ENCODE measurements at regions not wholly inside any gene's neighbourhood (a gene's known extent, or its start where the extent isn't known, plus 50 kb on each side); places are given as distances from the start of the nearest gene placed in this dataset.
"Not testable (repeated sequence)": the region's sequence is repeated elsewhere in the genome, so short reads cannot be mapped to it uniquely, and the experiment has no call there.

GRCh38 chr7:65794671-65795391, 78.0 kb upstream of the VKORC1L1 start:
- FAIRE-seq; DNase-seq (ENCODE audit: insufficient read length, low spot score): not testable (repeated sequence)

- DNase-seq (ENCODE audit: insufficient read length, low spot score); FAIRE-seq: not testable (repeated sequence)
Measured at GRCh38 chr7:65795392-65795716, 77.5 kb upstream of the VKORC1L1 start.

GRCh38 chr7:65796205-65796604, 76.7 kb upstream of the VKORC1L1 start:
- FAIRE-seq (no peak), DNase-seq (ENCODE audit: insufficient read length, low spot score) (no peak)

GRCh38 chr7:65797086-65797485, 75.8 kb upstream of the VKORC1L1 start:
- not testable (repeated sequence) for DNase-seq (ENCODE audit: insufficient read length, low spot score); FAIRE-seq

GRCh38 chr7:65797566-65797965, 75.3 kb upstream of the VKORC1L1 start:
- not testable (repeated sequence) for FAIRE-seq; DNase-seq (ENCODE audit: insufficient read length, low spot score)

GRCh38 chr7:65798111-65799075, 74.5 kb upstream of the VKORC1L1 start:
- peak; percentile 30 for DNase-seq (ENCODE audit: insufficient read length, low spot score)
- FAIRE-seq: peak; percentile 77

- not testable (repeated sequence) for DNase-seq (ENCODE audit: insufficient read length, low spot score); FAIRE-seq
Measured at GRCh38 chr7:65800191-65800590, 72.7 kb upstream of the VKORC1L1 start.

- no peak for DNase-seq (ENCODE audit: insufficient read length, low spot score)
- no peak for FAIRE-seq
Measured at GRCh38 chr7:65800890-65801341, 72.0 kb upstream of the VKORC1L1 start.

- FAIRE-seq: no peak
- no peak for DNase-seq (ENCODE audit: insufficient read length, low spot score)
Measured at GRCh38 chr7:65804887-65805286, 68.0 kb upstream of the VKORC1L1 start.

GRCh38 chr7:65807067-65807466, 65.8 kb upstream of the VKORC1L1 start:
- not testable (repeated sequence) for DNase-seq (ENCODE audit: insufficient read length, low spot score); FAIRE-seq

- DNase-seq (ENCODE audit: insufficient read length, low spot score): peak; percentile 20
- peak; percentile 99 for FAIRE-seq
Measured at GRCh38 chr7:65809259-65809981, 63.5 kb upstream of the VKORC1L1 start.

- FAIRE-seq: no peak
- DNase-seq (ENCODE audit: insufficient read length, low spot score): no peak
Measured at GRCh38 chr7:65809982-65810288, 62.9 kb upstream of the VKORC1L1 start.

GRCh38 chr7:65812281-65812680, 60.6 kb upstream of the VKORC1L1 start:
- FAIRE-seq (no peak), DNase-seq (ENCODE audit: insufficient read length, low spot score) (no peak)

GRCh38 chr7:65814556-65815167, 58.2 kb upstream of the VKORC1L1 start:
- FAIRE-seq; DNase-seq (ENCODE audit: insufficient read length, low spot score): not testable (repeated sequence)

GRCh38 chr7:65820287-65820950, 52.5 kb upstream of the VKORC1L1 start:
- FAIRE-seq (no peak), DNase-seq (ENCODE audit: insufficient read length, low spot score) (no peak)
